NB4 (cell line): ENCODE measurements at regions not wholly inside any gene's neighbourhood (a gene's known extent, or its start where the extent isn't known, plus 50 kb on each side); places are given as distances from the start of the nearest gene placed in this dataset.

Experiments
- CTCF ChIP-seq: IDR thresholded peaks from one replicate; pipeline ENCODE4 v1.5.1; 2012; ENCODE audit warnings: low read depth, low read length
- MYC ChIP-seq: IDR thresholded peaks from 2 replicates; pipeline ENCODE4 v1.6.1; 2011; ENCODE audit warnings: low read depth, low read length
- POLR2A ChIP-seq: IDR thresholded peaks from 2 replicates; pipeline ENCODE4 v1.6.1; 2011; ENCODE audit warnings: mild to moderate bottlenecking; ENCODE audit not compliant: insufficient read length; ENCODE audit errors: extremely low read depth
- TF ChIP-seq, protein P1 (sequence below): IDR thresholded peaks from 2 replicates; pipeline ENCODE4 v1.6.1; 2011; ENCODE audit warnings: low read depth, low read length

- TF ChIP-seq POLR2A (no peak), CTCF (no peak), MYC (no peak)
- TF ChIP-seq, protein P1, sequence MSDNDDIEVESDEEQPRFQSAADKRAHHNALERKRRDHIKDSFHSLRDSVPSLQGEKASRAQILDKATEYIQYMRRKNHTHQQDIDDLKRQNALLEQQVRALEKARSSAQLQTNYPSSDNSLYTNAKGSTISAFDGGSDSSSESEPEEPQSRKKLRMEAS, result no peak
Observed at GRCh38 chr6:93581371-93581770, 162.0 kb upstream of the EPHA7 start.
